ENCODE measurements at regions not wholly inside any gene's neighbourhood (a gene's known extent, or its start where the extent isn't known, plus 50 kb on each side); places are given as distances from the start of the nearest gene placed in this dataset.
"Not testable (repeated sequence)": the region's sequence is repeated elsewhere in the genome, so short reads cannot be mapped to it uniquely, and the experiment has no call there.

- FAIRE-seq (no peak), DNase-seq (ENCODE audit: insufficient read length, low spot score) (no peak)
Measured at GRCh38 chr1:187038784-187039183, 210.0 kb downstream of the PLA2G4A start.

GRCh38 chr1:187041104-187041503, 212.4 kb downstream of the PLA2G4A start:
- DNase-seq (ENCODE audit: insufficient read length, low spot score) (no peak), FAIRE-seq (no peak)

GRCh38 chr1:187042538-187042937, 213.8 kb downstream of the PLA2G4A start:
- DNase-seq (ENCODE audit: insufficient read length, low spot score) (no peak), FAIRE-seq (no peak)

- not testable (repeated sequence) for FAIRE-seq; DNase-seq (ENCODE audit: insufficient read length, low spot score)
Measured at GRCh38 chr1:187043433-187043832, 214.7 kb downstream of the PLA2G4A start.

GRCh38 chr1:187044411-187044810, 215.7 kb downstream of the PLA2G4A start:
- DNase-seq (ENCODE audit: insufficient read length, low spot score) (no peak), FAIRE-seq (no peak)

GRCh38 chr1:187045371-187045770, 216.6 kb downstream of the PLA2G4A start:
- FAIRE-seq (no peak), DNase-seq (ENCODE audit: insufficient read length, low spot score) (no peak)

GRCh38 chr1:187046293-187046692, 217.5 kb downstream of the PLA2G4A start:
- no peak for DNase-seq (ENCODE audit: insufficient read length, low spot score)
- FAIRE-seq: no peak

- FAIRE-seq (no peak), DNase-seq (ENCODE audit: insufficient read length, low spot score) (no peak)
Measured at GRCh38 chr1:187047298-187047697, 218.5 kb downstream of the PLA2G4A start.

- no peak for FAIRE-seq
Measured at GRCh38 chr1:187051618-187052232, 223.0 kb downstream of the PLA2G4A start.

GRCh38 chr1:187053876-187054275, 225.1 kb downstream of the PLA2G4A start:
- DNase-seq (ENCODE audit: insufficient read length, low spot score): no peak

More at GRCh38 chr1:187051618-187052232, 223.0 kb downstream of the PLA2G4A start:
- DNase-seq (ENCODE audit: insufficient read length, low spot score): peak; percentile 45

GRCh38 chr1:187054862-187055757, 226.4 kb downstream of the PLA2G4A start:
- no peak for DNase-seq (ENCODE audit: insufficient read length, low spot score)
- FAIRE-seq: no peak

More at GRCh38 chr1:187053876-187054275, 225.1 kb downstream of the PLA2G4A start:
- FAIRE-seq: no peak

- no peak for DNase-seq (ENCODE audit: insufficient read length, low spot score)
- no peak for FAIRE-seq
Measured at GRCh38 chr1:187063271-187063670, 234.5 kb downstream of the PLA2G4A start.

- no peak for FAIRE-seq
- DNase-seq (ENCODE audit: insufficient read length, low spot score): no peak
Measured at GRCh38 chr1:187067160-187067559, 238.4 kb downstream of the PLA2G4A start.

GRCh38 chr1:187070076-187070475, 241.3 kb downstream of the PLA2G4A start:
- DNase-seq (ENCODE audit: insufficient read length, low spot score) (no peak), FAIRE-seq (no peak)

GRCh38 chr1:187072262-187073034, 243.7 kb downstream of the PLA2G4A start:
- DNase-seq (ENCODE audit: insufficient read length, low spot score); FAIRE-seq: not testable (repeated sequence)

GRCh38 chr1:187073035-187073560, 244.3 kb downstream of the PLA2G4A start:
- DNase-seq (ENCODE audit: insufficient read length, low spot score); FAIRE-seq: not testable (repeated sequence)

GRCh38 chr1:187073634-187074245, 245.0 kb downstream of the PLA2G4A start:
- not testable (repeated sequence) for FAIRE-seq; DNase-seq (ENCODE audit: insufficient read length, low spot score)

GRCh38 chr1:187074445-187075048, 245.8 kb downstream of the PLA2G4A start:
- DNase-seq (ENCODE audit: insufficient read length, low spot score): no peak
- no peak for FAIRE-seq

- no peak for DNase-seq (ENCODE audit: insufficient read length, low spot score)
- FAIRE-seq: no peak
Measured at GRCh38 chr1:187076922-187077321, 248.2 kb downstream of the PLA2G4A start.

GRCh38 chr1:187078321-187078720, 249.6 kb downstream of the PLA2G4A start:
- DNase-seq (ENCODE audit: insufficient read length, low spot score): no peak
- FAIRE-seq: no peak

Data from HTR-8/SVneo (cell line).